ENCODE measurements at regions not wholly inside any gene's neighbourhood (a gene's known extent, or its start where the extent isn't known, plus 50 kb on each side); places are given as distances from the start of the nearest gene placed in this dataset.

GRCh38 chr11:115653926-115654325 lies 149.7 kb upstream of the CADM1 start:
- Mint-ChIP-seq H3K4me1 (ENCODE audit: low read depth) (peaks cover 10% of the 10 kb centered on the region), H3K4me3 (ENCODE audit: low read depth) (no peak overlapping the region), H3K9me3 (ENCODE audit: low read depth) (no peaks in the 10 kb centered on the region), H3K27ac (no peak overlapping the region), H3K27me3 (peaks cover 71% of the 10 kb centered on the region), H3K36me3 (ENCODE audit: insufficient read depth) (peaks cover 2% of the 10 kb centered on the region)
- TF ChIP-seq CTCF (IDR thresholded peaks at IDR 0.05; ENCODE audit: unreplicated experiment) = no peak
- DNase-seq (ENCODE audit: low spot score, unreplicated experiment) = no peak

GRCh38 chr11:115653076-115653475 lies 148.9 kb upstream of the CADM1 start:
- Mint-ChIP-seq H3K4me1 (ENCODE audit: low read depth) (peaks cover 10% of the 10 kb centered on the region), H3K4me3 (ENCODE audit: low read depth) (no peak overlapping the region), H3K36me3 (ENCODE audit: insufficient read depth) (peaks cover 2% of the 10 kb centered on the region), H3K9me3 (ENCODE audit: low read depth) (no peaks in the 10 kb centered on the region), H3K27ac (no peak overlapping the region), H3K27me3 (peaks cover 65% of the 10 kb centered on the region)
- DNase-seq (ENCODE audit: low spot score, unreplicated experiment) = no peak
- no peak for TF ChIP-seq CTCF (IDR thresholded peaks at IDR 0.05; ENCODE audit: unreplicated experiment)

GRCh38 chr11:115652496-115652895 lies 148.3 kb upstream of the CADM1 start:
- H3K27me3 Mint-ChIP-seq = peaks cover 63% of the 10 kb centered on the region
- no peaks in the 10 kb centered on the region for H3K9me3 Mint-ChIP-seq (ENCODE audit: low read depth)
- no peak for TF ChIP-seq CTCF (IDR thresholded peaks at IDR 0.05; ENCODE audit: unreplicated experiment)
- H3K4me1 Mint-ChIP-seq (ENCODE audit: low read depth) = peaks cover 10% of the 10 kb centered on the region
- no peak for DNase-seq (ENCODE audit: low spot score, unreplicated experiment)
- H3K27ac Mint-ChIP-seq = no peak overlapping the region
- H3K36me3 Mint-ChIP-seq (ENCODE audit: insufficient read depth) = peaks cover 2% of the 10 kb centered on the region
- H3K4me3 Mint-ChIP-seq (ENCODE audit: low read depth) = no peak overlapping the region

DNA sequence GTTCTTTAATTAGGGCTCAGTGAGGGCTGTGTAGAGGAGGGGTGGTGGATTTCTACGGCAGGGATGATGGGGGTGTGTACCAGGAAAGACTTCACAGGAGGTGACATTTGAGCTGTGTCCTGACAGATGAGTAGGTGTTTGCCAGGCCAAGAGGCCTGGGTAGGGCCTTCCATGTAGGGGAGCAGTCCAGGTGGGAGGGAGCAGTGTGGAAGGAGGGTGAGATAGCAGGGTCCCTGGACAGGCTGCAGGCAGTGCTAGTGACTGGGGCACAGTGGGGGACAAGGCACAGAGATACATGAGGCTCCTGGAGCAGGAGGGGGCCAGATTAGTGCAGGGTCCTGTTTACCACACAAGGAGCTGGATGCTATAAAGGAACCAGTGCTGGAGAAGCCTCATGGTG lies 147.9 kb upstream of the CADM1 start:
- Mint-ChIP-seq H3K27me3 (peaks cover 59% of the 10 kb centered on the region), H3K4me3 (ENCODE audit: low read depth) (no peak overlapping the region), H3K9me3 (ENCODE audit: low read depth) (no peaks in the 10 kb centered on the region), H3K36me3 (ENCODE audit: insufficient read depth) (peaks cover 1% of the 10 kb centered on the region), H3K4me1 (ENCODE audit: low read depth) (peaks cover 10% of the 10 kb centered on the region), H3K27ac (no peak overlapping the region)
- no peak for DNase-seq (ENCODE audit: low spot score, unreplicated experiment)
- TF ChIP-seq CTCF (IDR thresholded peaks at IDR 0.05; ENCODE audit: unreplicated experiment) = no peak

DNA sequence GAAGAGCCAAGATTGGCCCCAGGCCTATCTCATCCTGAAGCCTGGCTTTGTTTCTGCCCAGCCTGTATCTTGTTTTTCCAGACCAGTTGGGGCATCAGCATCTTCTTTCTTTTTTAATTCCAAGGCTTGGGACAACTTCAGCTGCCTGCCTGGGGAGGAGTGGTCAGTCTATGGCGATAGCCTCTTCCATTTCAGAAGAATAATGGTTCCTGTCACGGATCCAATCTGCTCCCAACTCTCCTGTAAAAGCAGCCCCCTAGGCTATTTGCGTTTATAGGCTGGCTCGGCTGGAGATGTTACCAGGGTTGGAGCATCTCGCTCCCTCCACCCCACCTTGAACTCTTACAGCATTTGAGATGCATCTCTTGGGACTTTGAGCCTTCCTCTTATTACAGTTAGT lies 145.2 kb upstream of the CADM1 start:
- peaks cover 49% of the 10 kb centered on the region for H3K27me3 Mint-ChIP-seq

More for the DNA sequence above, 145.2 kb upstream of the CADM1 start:
- H3K36me3 Mint-ChIP-seq (ENCODE audit: insufficient read depth) = no peaks in the 10 kb centered on the region
- H3K4me3 Mint-ChIP-seq (ENCODE audit: low read depth) = no peak overlapping the region
- H3K27ac Mint-ChIP-seq = no peak overlapping the region
- no peak for DNase-seq (ENCODE audit: low spot score, unreplicated experiment)
- no peak for TF ChIP-seq CTCF (IDR thresholded peaks at IDR 0.05; ENCODE audit: unreplicated experiment)
- no peaks in the 10 kb centered on the region for H3K9me3 Mint-ChIP-seq (ENCODE audit: low read depth)
- peaks cover 1% of the 10 kb centered on the region for H3K4me1 Mint-ChIP-seq (ENCODE audit: low read depth)

All from progenitor cell of endocrine pancreas (in vitro differentiated cells).